ENCODE measurements at regions not wholly inside any gene's neighbourhood (a gene's known extent, or its start where the extent isn't known, plus 50 kb on each side); places are given as distances from the start of the nearest gene placed in this dataset.
A peak's percentile ranks its signal among the peaks of the same experiment; 100 is the strongest.

GRCh38 chr2:57981083-57981768, 65.4 kb upstream of the VRK2 start:
- DNase-seq (ENCODE audit: low read depth) = peak; percentile 80
- no peak for TF ChIP-seq CTCF (IDR thresholded peaks at IDR 0.05; ENCODE audit: control insufficient read depth, insufficient read depth, low read depth, low read length, missing control alignments)

DNA sequence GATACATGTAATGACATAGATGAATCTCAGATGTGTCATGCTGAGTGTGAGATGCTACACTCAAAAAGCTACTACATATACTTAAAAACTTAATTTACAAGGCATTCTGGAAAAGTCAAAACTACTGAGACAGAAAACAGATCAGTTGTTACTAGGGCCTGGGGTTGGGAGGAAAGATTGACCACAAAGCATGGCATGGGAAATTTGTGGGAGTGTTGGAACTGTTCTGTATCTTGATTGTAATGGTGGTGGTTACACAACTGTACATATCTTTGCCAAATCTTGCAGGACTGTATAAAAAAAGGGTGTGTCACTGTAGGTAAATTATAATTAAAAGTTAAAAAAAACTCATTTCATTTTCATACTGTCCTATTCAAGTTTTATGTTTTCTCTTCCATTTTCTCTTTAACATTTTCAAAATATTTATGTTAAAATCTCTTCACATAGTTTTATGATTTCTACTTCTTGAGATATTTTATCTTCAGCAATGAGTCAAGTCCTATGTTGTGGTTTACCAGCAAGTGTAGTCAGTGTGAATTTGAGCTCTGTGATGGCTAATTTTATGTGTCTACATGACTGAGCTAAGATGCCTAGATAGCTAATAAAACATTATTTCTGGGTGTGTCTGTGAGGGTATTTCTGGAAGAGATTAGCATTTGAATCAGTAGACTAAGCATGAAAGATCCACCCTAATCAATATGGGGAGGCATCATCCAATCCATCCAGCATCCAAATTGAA, 58.6 kb upstream of the VRK2 start:
- no peak for TF ChIP-seq CTCF (IDR thresholded peaks at IDR 0.05; ENCODE audit: control insufficient read depth, insufficient read depth, low read depth, low read length, missing control alignments)
- H3K4me3 ChIP-seq (ENCODE audit: control insufficient read depth, low read depth, low read length) = no peak overlapping the region
- DNase-seq (ENCODE audit: low read depth) = no peak

More at GRCh38 chr2:57981083-57981768, 65.4 kb upstream of the VRK2 start:
- no peak overlapping the region for H3K4me3 ChIP-seq (ENCODE audit: control insufficient read depth, low read depth, low read length)

DNA sequence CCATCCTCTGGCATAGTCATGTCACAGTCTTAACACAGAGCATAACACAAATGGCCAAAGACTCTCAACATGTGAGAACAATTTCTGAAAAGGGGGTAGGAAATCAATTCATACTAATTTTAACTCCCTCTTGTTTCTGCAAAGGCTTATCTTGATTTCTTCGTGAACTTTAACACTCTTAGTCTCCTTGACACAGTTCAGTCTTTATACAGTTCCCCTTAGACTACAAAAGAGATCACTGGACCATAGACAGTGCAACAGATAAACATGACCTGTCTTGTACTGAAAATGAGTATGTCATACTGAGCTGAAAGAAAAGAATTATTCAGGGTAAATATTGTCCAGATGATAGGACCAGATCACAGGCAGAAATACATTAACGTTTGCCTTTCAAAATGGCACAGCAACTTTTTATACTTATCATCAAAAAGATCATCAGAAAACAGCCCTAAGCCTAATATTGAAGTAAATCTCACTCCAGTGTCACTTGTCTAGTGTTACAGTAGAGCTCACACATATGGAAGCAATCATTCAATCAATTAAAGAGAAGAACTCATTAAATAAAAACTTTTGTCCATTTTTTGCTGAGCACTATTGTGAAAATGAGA, 56.4 kb upstream of the VRK2 start:
- no peak for TF ChIP-seq CTCF (IDR thresholded peaks at IDR 0.05; ENCODE audit: control insufficient read depth, insufficient read depth, low read depth, low read length, missing control alignments)
- no peak for DNase-seq (ENCODE audit: low read depth)

More for the DNA sequence above, 56.4 kb upstream of the VRK2 start:
- no peak overlapping the region for H3K4me3 ChIP-seq (ENCODE audit: control insufficient read depth, low read depth, low read length)

All from AG09309 (cell line).